ENCODE measurements at regions not wholly inside any gene's neighbourhood (a gene's known extent, or its start where the extent isn't known, plus 50 kb on each side); places are given as distances from the start of the nearest gene placed in this dataset.

GRCh38 chr3:98966862-98967546 is 65.5 kb upstream of the DCBLD2 start:
- no peak overlapping the region for H3K4me3 ChIP-seq (ENCODE audit: low read depth, low read length)
- no peak for DNase-seq (ENCODE audit: low read depth)

- no peak for DNase-seq (ENCODE audit: low read depth)
- no peak overlapping the region for H3K4me3 ChIP-seq (ENCODE audit: low read depth, low read length)
These were observed 64.9 kb upstream of the DCBLD2 start for GRCh38 chr3:98966434-98966833.

- no peak for DNase-seq (ENCODE audit: low read depth)
- no peak overlapping the region for H3K4me3 ChIP-seq (ENCODE audit: low read depth, low read length)
These were observed 63.3 kb upstream of the DCBLD2 start for GRCh38 chr3:98964784-98965183.

GRCh38 chr3:98963546-98963945 is 62.1 kb upstream of the DCBLD2 start:
- no peak for DNase-seq (ENCODE audit: low read depth)
- H3K4me3 ChIP-seq (ENCODE audit: low read depth, low read length), result no peak overlapping the region

- DNase-seq (ENCODE audit: low read depth), result peak; percentile 58
- H3K4me3 ChIP-seq (ENCODE audit: low read depth, low read length), result peak overlapping the region; percentile 14
These were observed 61.5 kb upstream of the DCBLD2 start for GRCh38 chr3:98962951-98963350.

GRCh38 chr3:98962189-98962930 is 60.9 kb upstream of the DCBLD2 start:
- DNase-seq (ENCODE audit: low read depth), result peak; percentile 95
- H3K4me3 ChIP-seq (ENCODE audit: low read depth, low read length), result peak overlapping the region; percentile 18

- peak; percentile 94 for DNase-seq (ENCODE audit: low read depth)
- peak overlapping the region; percentile 18 for H3K4me3 ChIP-seq (ENCODE audit: low read depth, low read length)
These were observed 60.0 kb upstream of the DCBLD2 start for GRCh38 chr3:98961161-98962155.

- DNase-seq (ENCODE audit: low read depth), result no peak
These were observed 56.2 kb upstream of the DCBLD2 start for GRCh38 chr3:98957681-98958080.

GRCh38 chr3:98956008-98956407 is 54.5 kb upstream of the DCBLD2 start:
- no peak overlapping the region for H3K4me3 ChIP-seq (ENCODE audit: low read depth, low read length)
- no peak for DNase-seq (ENCODE audit: low read depth)

More at GRCh38 chr3:98957681-98958080, 56.2 kb upstream of the DCBLD2 start:
- no peak overlapping the region for H3K4me3 ChIP-seq (ENCODE audit: low read depth, low read length)

- H3K4me3 ChIP-seq (ENCODE audit: low read depth, low read length), result no peak overlapping the region
- DNase-seq (ENCODE audit: low read depth), result peak; percentile 19
These were observed 53.5 kb upstream of the DCBLD2 start for GRCh38 chr3:98954791-98955604.

GRCh38 chr3:98954242-98954641 is 52.7 kb upstream of the DCBLD2 start:
- H3K4me3 ChIP-seq (ENCODE audit: low read depth, low read length), result no peak overlapping the region

GRCh38 chr3:98952404-98952803 is 50.9 kb upstream of the DCBLD2 start:
- no peak overlapping the region for H3K4me3 ChIP-seq (ENCODE audit: low read depth, low read length)
- DNase-seq (ENCODE audit: low read depth), result no peak

More at GRCh38 chr3:98954242-98954641, 52.7 kb upstream of the DCBLD2 start:
- no peak for DNase-seq (ENCODE audit: low read depth)

All from skeletal muscle cell (primary cell).